ENCODE measurements at regions not wholly inside any gene's neighbourhood (a gene's known extent, or its start where the extent isn't known, plus 50 kb on each side); places are given as distances from the start of the nearest gene placed in this dataset.

GRCh38 chr13:21837841-21838551, 167.1 kb downstream of the FGF9 start:
- no peak for DNase-seq (ENCODE audit: low read depth in 2 of 2)
- no peak for TF ChIP-seq CTCF (IDR thresholded peaks at IDR 0.05; ENCODE audit: low read depth, low read length)
- H3K4me3 ChIP-seq (replicated peaks in 1 of 2; ENCODE audit: low read depth in 2 of 2, low read length in 2 of 2): no peak overlapping the region

GRCh38 chr13:21846605-21847004, 175.7 kb downstream of the FGF9 start:
- DNase-seq (ENCODE audit: low read depth in 2 of 2): no peak
- H3K4me3 ChIP-seq (replicated peaks in 1 of 2; ENCODE audit: low read depth in 2 of 2, low read length in 2 of 2): no peak overlapping the region
- no peak for TF ChIP-seq CTCF (IDR thresholded peaks at IDR 0.05; ENCODE audit: low read depth, low read length)

GRCh38 chr13:21849323-21849722, 178.4 kb downstream of the FGF9 start:
- no peak overlapping the region for H3K4me3 ChIP-seq (replicated peaks in 1 of 2; ENCODE audit: low read depth in 2 of 2, low read length in 2 of 2)
- peak; percentile 11 for TF ChIP-seq CTCF (IDR thresholded peaks at IDR 0.05; ENCODE audit: low read depth, low read length)
- DNase-seq (ENCODE audit: low read depth in 2 of 2): peak; percentile 2 to 6

GRCh38 chr13:21850013-21851006, 179.4 kb downstream of the FGF9 start:
- peak in 1 of 2 donors; percentile 4 for DNase-seq (ENCODE audit: low read depth in 2 of 2)
- H3K4me3 ChIP-seq (replicated peaks in 1 of 2; ENCODE audit: low read depth in 2 of 2, low read length in 2 of 2): no peak overlapping the region
- TF ChIP-seq CTCF (IDR thresholded peaks at IDR 0.05; ENCODE audit: low read depth, low read length): no peak

- no peak for DNase-seq (ENCODE audit: low read depth in 2 of 2)
- no peak for TF ChIP-seq CTCF (IDR thresholded peaks at IDR 0.05; ENCODE audit: low read depth, low read length)
- no peak overlapping the region for H3K4me3 ChIP-seq (replicated peaks in 1 of 2; ENCODE audit: low read depth in 2 of 2, low read length in 2 of 2)
These were observed 181.2 kb downstream of the FGF9 start for GRCh38 chr13:21852043-21852442.

- TF ChIP-seq CTCF (IDR thresholded peaks at IDR 0.05; ENCODE audit: low read depth, low read length): no peak
- no peak for DNase-seq (ENCODE audit: low read depth in 2 of 2)
- no peak overlapping the region for H3K4me3 ChIP-seq (replicated peaks in 1 of 2; ENCODE audit: low read depth in 2 of 2, low read length in 2 of 2)
These were observed 182.9 kb downstream of the FGF9 start for GRCh38 chr13:21853779-21854178.
